Endothelial cell (in vitro differentiated cells): ENCODE measurements at regions not wholly inside any gene's neighbourhood (a gene's known extent, or its start where the extent isn't known, plus 50 kb on each side); places are given as distances from the start of the nearest gene placed in this dataset.

Experiments
- DNase-seq: peaks from one replicate; pipeline ENCODE4 v3.0.0; 2021; ENCODE audit warnings: low spot score
- H3K27ac Mint-ChIP-seq: one replicate; pipeline ENCODE4 v1.8.0; 2021; ENCODE audit warnings: mixed read lengths, inconsistent platforms; ENCODE audit not compliant: unreplicated experiment
- H3K27me3 Mint-ChIP-seq: one replicate; pipeline ENCODE4 v1.8.0; 2021; ENCODE audit warnings: mild to moderate bottlenecking, moderate library complexity, mixed read lengths, inconsistent platforms; ENCODE audit not compliant: unreplicated experiment
- H3K36me3 Mint-ChIP-seq: one replicate; pipeline ENCODE4 v1.8.0; 2021; ENCODE audit warnings: mild to moderate bottlenecking, low read depth, mixed read lengths, inconsistent platforms; ENCODE audit not compliant: unreplicated experiment
- H3K4me1 Mint-ChIP-seq: one replicate; pipeline ENCODE4 v1.8.0; 2021; ENCODE audit warnings: mild to moderate bottlenecking, mixed read lengths, inconsistent platforms; ENCODE audit not compliant: unreplicated experiment
- H3K4me3 Mint-ChIP-seq: one replicate; pipeline ENCODE4 v1.8.0; 2021; ENCODE audit warnings: mild to moderate bottlenecking, mixed read lengths, inconsistent platforms; ENCODE audit not compliant: unreplicated experiment
- H3K9me3 Mint-ChIP-seq: one replicate; pipeline ENCODE4 v1.8.0; 2021; ENCODE audit warnings: mixed read lengths, inconsistent platforms; ENCODE audit not compliant: unreplicated experiment
- TF ChIP-seq, protein P1 (sequence below): fragments of 200-600 bp; sonication (generic); IDR thresholded peaks from one replicate; pipeline ENCODE4 v1.5.0; 2021; ENCODE audit warnings: antibody characterized with exemption; ENCODE audit not compliant: unreplicated experiment

DNA sequence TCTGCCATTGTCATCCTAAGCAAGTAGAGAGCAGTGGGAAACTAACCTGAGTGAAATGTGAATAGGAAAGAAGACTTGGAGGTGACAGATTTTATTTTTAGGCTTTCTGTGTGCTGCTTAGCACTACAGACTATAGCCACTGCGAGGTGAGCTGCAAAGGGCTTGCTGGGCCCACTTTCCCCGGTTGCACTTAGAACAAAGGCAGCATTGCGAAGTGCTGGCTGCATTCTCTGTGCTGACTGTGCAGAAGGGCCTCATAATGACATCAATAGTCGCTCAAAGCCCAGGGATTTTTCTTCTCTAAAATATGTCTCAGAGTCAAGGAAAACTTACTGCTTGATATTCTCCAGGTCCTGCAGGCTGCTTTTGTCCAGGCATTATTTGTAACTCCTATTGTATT, 592.1 kb downstream of the TDRD15 start:
- no peaks in the 10 kb centered on the region for H3K36me3 Mint-ChIP-seq
- H3K27me3 Mint-ChIP-seq = peaks cover 2% of the 10 kb centered on the region
- no peak overlapping the region for H3K4me3 Mint-ChIP-seq
- no peaks in the 10 kb centered on the region for H3K9me3 Mint-ChIP-seq
- no peak for DNase-seq
- H3K4me1 Mint-ChIP-seq = no peaks in the 10 kb centered on the region
- TF ChIP-seq, protein P1, sequence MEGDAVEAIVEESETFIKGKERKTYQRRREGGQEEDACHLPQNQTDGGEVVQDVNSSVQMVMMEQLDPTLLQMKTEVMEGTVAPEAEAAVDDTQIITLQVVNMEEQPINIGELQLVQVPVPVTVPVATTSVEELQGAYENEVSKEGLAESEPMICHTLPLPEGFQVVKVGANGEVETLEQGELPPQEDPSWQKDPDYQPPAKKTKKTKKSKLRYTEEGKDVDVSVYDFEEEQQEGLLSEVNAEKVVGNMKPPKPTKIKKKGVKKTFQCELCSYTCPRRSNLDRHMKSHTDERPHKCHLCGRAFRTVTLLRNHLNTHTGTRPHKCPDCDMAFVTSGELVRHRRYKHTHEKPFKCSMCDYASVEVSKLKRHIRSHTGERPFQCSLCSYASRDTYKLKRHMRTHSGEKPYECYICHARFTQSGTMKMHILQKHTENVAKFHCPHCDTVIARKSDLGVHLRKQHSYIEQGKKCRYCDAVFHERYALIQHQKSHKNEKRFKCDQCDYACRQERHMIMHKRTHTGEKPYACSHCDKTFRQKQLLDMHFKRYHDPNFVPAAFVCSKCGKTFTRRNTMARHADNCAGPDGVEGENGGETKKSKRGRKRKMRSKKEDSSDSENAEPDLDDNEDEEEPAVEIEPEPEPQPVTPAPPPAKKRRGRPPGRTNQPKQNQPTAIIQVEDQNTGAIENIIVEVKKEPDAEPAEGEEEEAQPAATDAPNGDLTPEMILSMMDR = no peak
- H3K27ac Mint-ChIP-seq = no peak overlapping the region

DNA sequence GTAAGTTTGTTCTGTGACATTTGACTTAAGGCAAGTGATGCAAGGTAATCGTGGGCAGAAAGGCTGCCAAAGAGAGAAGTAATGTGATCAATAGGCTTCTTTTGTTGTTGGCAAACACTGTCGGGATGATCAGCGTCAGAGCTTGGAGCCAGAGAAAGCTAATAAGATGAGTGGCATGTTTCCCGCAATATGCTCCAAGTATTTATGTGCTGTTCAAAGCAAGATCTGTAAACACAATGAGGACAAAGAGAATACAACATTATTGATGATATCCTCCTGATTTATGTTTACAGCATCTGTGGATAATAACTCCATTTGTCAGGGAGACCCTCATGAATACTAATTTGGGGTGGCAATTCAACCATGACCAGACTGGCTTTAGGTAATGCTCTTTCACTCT, 603.3 kb downstream of the TDRD15 start:
- no peaks in the 10 kb centered on the region for H3K4me1 Mint-ChIP-seq
- H3K36me3 Mint-ChIP-seq = no peaks in the 10 kb centered on the region
- H3K4me3 Mint-ChIP-seq = no peak overlapping the region
- no peak overlapping the region for H3K27ac Mint-ChIP-seq
- no peaks in the 10 kb centered on the region for H3K27me3 Mint-ChIP-seq
- TF ChIP-seq, protein P1 = no peak
- no peak for DNase-seq
- H3K9me3 Mint-ChIP-seq = no peaks in the 10 kb centered on the region

DNA sequence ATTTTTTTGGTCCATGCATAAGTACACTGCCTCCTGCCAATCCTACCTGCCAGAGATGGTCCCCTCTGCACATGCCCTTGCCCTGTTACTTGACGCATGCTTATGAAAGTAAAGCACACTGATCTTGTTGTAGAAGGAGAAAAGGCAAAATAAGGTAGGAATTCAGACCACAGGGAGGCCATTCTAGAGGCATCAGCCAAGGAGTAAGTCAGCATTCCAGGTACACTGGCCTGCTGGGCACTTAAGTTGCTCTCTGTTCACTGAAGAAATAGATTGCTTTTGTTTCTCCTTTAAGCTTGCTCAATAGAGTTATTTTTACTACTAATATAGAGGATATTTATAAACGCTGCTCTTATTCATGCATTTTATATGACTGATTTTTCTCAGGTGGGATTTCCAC, 604.4 kb downstream of the TDRD15 start:
- Mint-ChIP-seq H3K4me3 (no peak overlapping the region), H3K27ac (no peak overlapping the region), H3K9me3 (no peaks in the 10 kb centered on the region), H3K27me3 (no peaks in the 10 kb centered on the region), H3K4me1 (no peaks in the 10 kb centered on the region), H3K36me3 (no peaks in the 10 kb centered on the region)
- TF ChIP-seq, protein P1 = no peak
- DNase-seq = no peak

- no peak overlapping the region for H3K4me3 Mint-ChIP-seq
Observed at GRCh38 chr2:21730141-21730540, 606.4 kb downstream of the TDRD15 start.

DNA sequence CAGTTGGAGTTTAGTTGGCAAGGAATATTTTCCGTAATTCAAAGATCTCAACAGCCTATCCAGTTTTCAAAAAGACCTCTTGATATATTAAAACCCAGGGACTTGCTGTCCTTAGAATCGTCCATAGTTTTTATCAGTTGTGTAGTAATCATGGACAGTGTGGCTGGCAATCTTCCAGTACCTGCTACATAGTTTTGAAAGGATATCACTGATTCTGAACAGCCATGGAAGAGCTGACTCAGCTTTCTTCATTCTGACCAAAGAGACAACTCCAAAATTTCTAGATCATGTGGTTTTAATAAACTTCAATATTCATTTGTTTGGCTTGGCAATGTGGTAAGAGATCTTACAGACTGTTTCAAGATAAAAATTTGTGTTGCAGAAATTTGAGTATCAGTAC, 616.7 kb downstream of the TDRD15 start:
- Mint-ChIP-seq H3K9me3 (no peaks in the 10 kb centered on the region), H3K4me3 (no peak overlapping the region), H3K4me1 (no peaks in the 10 kb centered on the region), H3K27me3 (no peaks in the 10 kb centered on the region), H3K36me3 (no peaks in the 10 kb centered on the region), H3K27ac (no peak overlapping the region)
- no peak for DNase-seq
- TF ChIP-seq, protein P1 = no peak

More at GRCh38 chr2:21730141-21730540, 606.4 kb downstream of the TDRD15 start:
- Mint-ChIP-seq H3K27me3 (no peaks in the 10 kb centered on the region), H3K27ac (no peak overlapping the region), H3K36me3 (no peaks in the 10 kb centered on the region), H3K4me1 (no peaks in the 10 kb centered on the region), H3K9me3 (no peaks in the 10 kb centered on the region)
- no peak for DNase-seq
- TF ChIP-seq, protein P1 = no peak
